HG02884 (cell line): ENCODE measurements at regions not wholly inside any gene's neighbourhood (a gene's known extent, or its start where the extent isn't known, plus 50 kb on each side); places are given as distances from the start of the nearest gene placed in this dataset.
"Not testable (repeated sequence)": the region's sequence is repeated elsewhere in the genome, so short reads cannot be mapped to it uniquely, and the experiment has no call there.

Experiments
- ATAC-seq: cut with Tn5 transposase; IDR thresholded peaks from one replicate; pipeline ENCODE4 v1.9.1; 2021; ENCODE audit warnings: mild to moderate bottlenecking, moderate library complexity; ENCODE audit not compliant: unreplicated experiment

GRCh38 chr4:142897518-142897917 lies 51.4 kb upstream of the INPP4B start:
- ATAC-seq = not testable (repeated sequence)

- no peak for ATAC-seq
Observed at GRCh38 chr4:142900622-142901021, 54.5 kb upstream of the INPP4B start.

DNA sequence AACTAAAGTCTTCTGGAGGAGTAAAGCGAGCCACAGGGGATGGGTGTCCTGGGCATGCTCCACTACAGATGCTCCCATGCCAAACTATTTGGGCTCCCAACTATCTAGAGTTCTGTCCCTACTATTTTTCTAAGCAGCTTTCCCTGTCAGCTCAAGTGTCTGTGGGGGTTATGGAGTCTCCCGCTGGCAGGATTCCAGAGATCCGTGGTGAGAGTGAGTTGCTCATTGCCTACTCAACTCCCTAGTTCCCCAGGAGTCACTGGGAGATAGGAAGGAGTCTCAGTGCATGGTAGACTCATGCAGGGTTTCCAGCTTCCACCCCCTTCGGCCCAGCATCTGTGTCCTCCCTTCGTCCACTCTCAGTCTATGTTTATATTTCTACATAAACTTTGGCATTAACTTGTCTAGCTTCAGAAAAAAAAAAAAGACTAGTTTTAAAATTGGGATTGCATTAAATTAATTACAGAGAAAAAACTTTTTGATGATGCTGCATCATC lies 55.1 kb upstream of the INPP4B start:
- ATAC-seq = no peak

DNA sequence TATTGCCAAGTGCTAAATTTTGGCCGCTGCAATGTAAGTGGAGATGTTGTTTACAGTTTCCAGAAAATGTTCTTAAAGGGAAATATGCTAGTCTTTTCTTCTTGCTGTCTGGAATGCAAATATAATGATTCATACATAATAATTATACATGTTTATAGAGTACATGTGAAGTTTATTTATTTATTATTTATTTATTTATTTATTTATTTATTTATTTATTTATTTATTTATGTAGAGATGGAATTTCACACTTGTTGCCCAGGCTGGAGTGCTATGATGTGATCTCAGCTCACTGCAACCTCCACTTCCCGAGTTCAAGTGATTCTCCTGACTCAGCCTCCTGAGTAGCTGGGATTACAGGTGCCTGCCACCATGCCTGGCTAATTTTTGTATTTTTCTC lies 57.5 kb upstream of the INPP4B start:
- ATAC-seq = not testable (repeated sequence)

DNA sequence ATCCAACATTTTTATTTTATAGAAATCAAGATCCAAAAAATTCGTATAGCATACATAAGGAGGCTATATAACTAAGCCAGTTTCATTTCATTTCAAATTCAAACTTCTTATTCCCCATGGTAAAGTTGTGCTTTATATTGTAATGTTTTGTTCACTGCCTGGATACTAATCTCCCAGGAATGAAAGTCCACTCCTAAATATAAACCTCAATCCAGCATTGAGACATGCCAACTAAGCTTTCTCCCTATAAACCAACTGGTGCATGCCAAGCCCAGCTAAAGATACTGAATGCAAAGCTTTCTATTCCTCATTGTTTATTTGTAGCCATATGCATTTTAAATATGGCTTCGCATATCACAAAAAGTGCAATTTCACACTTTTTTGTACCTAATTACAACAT lies 63.8 kb upstream of the INPP4B start:
- no peak for ATAC-seq

GRCh38 chr4:142913034-142913433 lies 66.9 kb upstream of the INPP4B start:
- no peak for ATAC-seq

DNA sequence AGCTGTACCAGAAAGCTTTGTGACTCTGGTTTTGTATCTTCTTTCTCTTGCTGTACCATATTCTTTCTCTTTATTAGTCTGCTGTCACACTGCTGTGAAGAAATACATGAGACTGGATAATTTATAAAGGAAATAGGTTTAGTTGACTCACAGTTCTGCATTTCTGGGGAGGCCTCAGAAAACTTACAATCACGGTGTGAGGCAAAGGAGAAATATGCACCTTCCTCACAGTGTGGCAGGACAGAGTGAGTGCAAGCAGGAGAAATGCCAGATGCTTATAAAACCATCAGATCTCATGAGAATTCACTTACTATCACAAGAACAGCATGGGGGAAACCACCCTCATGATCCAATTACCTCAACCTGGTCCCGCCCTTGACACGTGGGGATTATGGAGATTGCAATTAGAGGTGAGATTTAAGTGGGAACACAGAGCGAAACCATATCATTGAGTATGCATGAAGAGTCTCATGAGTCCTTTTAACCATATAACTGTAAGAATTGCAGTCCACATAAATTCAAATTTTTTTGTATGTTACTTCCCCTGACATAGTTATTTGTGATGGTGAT lies 67.4 kb upstream of the INPP4B start:
- ATAC-seq = no peak

GRCh38 chr4:142917678-142918077 lies 71.6 kb upstream of the INPP4B start:
- ATAC-seq = no peak

- ATAC-seq = no peak
Observed at GRCh38 chr4:142922720-142923119, 76.6 kb upstream of the INPP4B start.

DNA sequence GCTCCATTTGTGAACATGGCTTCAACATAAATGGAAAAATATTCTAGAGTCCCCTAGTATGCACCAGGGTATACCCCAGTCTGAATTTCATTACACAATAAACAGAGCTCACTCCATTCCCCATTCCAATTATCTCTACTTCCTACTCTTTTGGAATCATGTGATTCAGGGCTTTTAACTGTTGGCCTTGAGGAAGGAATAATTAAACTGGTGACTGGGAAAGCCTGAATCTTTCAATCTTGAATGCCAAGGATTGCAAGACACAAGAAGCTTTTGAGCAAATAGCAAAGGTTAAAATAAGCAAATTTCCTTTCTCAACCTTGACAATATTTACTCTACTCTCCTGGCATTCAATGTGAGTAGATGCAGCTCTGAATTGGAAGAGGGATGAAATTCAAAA lies 77.5 kb upstream of the INPP4B start:
- ATAC-seq = no peak

- no peak for ATAC-seq
Observed at GRCh38 chr4:142925161-142925560, 79.1 kb upstream of the INPP4B start.

DNA sequence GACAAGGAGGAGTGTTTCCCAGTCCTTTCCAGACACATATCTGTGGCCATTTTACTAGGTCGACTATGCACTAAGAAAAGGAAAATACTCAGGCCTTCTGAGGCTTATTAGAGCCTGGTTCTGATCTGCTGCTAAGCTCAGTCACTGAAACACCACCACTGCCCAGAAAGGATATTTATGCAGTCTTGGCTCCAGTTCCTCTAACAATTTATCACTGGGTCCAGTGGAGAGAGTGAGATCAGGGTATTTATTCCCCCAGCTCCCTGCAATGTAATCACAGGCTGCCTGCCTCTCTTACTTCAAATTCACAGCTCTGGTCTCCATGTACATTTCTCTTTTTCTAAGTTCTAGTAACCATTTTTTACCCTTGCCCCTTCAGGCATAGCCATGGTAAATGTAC lies 81.6 kb upstream of the INPP4B start:
- no peak for ATAC-seq

DNA sequence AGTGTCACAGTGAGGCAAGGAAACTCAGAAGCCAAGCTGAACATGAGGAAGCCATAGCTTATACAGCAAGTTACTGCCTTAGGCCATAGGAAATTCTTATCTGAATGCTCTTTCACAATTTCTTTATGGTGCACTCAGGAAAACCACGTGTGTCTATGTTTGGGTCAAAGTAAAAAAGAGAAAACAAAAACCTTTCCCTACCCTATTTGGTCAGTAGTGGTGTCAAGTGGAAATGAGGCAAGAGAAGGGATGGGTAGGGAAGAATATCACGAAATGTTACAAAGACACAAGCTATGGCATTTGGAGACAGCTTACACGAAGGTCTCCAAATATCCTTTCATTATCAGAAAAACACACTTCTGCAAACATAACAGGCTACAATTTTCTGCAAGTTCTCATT lies 83.4 kb upstream of the INPP4B start:
- ATAC-seq = no peak

DNA sequence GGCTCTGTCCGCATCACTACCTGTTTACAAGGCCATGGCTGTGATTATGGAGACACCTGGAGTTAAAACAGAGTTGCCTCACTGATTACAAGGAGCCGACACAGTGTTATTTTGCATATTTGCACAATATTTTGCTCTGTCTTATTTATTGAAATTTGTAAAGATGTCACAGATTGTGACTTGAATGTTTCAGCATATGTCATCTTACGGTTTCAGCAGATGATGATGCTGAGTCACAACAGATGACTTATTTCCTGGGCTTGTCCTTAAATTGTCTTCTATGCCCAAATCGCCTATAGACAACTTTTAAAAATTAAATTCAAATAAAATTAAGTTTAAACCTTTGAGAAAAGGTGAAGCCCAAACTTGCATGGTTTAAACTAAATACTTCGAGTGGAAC lies 87.1 kb upstream of the INPP4B start:
- ATAC-seq = no peak

DNA sequence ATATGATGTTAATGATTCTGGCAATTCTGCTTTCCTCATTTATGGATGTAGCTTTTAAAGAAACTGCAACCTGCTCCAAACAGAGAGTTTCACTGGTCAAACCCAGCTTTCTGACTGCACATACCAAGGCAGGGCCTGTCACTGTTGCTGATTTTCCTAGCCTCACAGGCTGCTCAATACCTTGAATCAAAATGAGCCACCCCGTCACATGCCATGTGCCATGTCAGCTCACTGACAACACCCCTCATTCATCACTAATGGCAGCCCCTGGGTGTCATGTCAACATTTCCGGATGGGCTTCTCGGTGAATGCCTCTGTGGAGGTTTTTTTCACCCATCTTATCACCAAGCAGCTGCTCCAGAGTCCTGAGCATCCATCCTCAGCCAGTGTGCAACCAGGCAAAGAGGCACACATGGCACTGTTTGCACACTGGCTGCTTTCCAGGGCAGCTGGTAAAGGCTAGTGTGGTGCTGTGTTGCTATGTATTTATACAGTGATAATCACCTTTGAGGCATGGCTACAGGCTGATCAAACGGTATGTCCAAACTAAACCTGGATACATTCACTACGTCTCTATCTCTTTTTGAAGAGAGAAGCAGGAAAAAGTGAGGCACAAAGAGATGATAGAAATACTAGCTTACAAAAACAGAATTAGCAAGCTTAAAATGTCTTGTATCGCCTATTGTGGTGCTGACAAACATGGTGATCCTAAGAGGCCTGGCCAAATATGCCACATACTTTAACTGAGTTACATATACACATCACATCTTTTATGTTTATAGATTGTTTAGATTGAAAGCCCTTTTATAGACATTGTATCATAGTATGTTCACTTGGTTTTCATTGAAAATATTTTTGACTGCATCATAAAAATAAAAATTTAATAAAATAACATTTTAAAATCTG lies 94.6 kb upstream of the INPP4B start:
- no peak for ATAC-seq

- ATAC-seq = no peak
Observed at GRCh38 chr4:142944565-142944964, 98.5 kb upstream of the INPP4B start.

DNA sequence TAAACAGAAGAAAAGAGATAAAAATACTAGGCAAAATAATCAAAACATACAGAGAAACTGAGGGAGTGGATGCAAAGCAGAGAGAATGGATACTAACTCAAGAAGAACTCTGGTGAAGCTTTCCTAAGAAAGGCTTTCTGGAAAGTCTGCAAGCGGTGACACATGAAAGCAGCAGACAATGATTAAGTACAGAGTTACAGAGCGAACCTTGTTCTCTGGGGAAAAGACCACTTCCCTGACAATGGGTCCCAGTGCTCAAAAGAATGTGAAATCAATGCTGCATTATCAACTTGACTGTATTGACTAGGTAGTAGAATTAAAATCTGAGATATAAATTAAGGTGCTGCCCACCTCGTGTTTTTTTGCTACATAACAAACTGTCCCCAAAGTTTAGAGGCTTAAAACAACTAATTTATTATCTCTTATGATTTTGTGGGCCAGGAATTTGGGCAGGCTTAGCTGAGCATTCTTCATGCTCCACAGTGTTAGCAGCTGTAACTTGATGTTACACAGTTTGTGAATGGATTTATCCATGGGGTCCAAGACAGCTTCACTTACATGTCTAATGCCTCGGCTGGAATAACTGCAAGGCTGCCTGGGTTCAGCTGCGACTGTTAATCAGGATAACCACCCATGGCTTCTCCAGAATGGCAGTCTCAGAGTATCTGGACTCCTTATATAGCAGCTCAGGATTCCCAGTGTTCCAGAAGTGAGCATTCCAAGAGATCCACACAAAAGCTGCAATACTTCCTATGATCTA lies 106.9 kb upstream of the INPP4B start:
- no peak for ATAC-seq

GRCh38 chr4:142954415-142954814 lies 108.3 kb upstream of the INPP4B start:
- ATAC-seq = no peak

GRCh38 chr4:142955501-142955900 lies 109.4 kb upstream of the INPP4B start:
- ATAC-seq = no peak

GRCh38 chr4:142959173-142959572 lies 113.1 kb upstream of the INPP4B start:
- no peak for ATAC-seq

GRCh38 chr4:142960126-142960525 lies 114.0 kb upstream of the INPP4B start:
- ATAC-seq = no peak
